A673 (cell line): ENCODE measurements at regions not wholly inside any gene's neighbourhood (a gene's known extent, or its start where the extent isn't known, plus 50 kb on each side); places are given as distances from the start of the nearest gene placed in this dataset.

Source experiments
- BruUV-seq: library from RNA; stranded (reverse); fragments of 400-500 nt; replicated peaks from 2 replicates; lab custom pipeline; 2021; lab: Mats Ljungman, UMichigan
- CTCF ChIA-PET: fragments of 300-600 bp; sonication (Branson Sonifier 250); formaldehyde crosslinking; loops from one replicate; lab custom pipeline; 2022; ENCODE audit warnings: antibody characterized with exemption; lab: Charles Lee
- POLR2A ChIA-PET: fragments of 300-600 bp; sonication (Branson Sonifier 250); formaldehyde crosslinking; loops from one replicate; lab custom pipeline; 2022; ENCODE audit warnings: antibody characterized with exemption; ENCODE audit not compliant: low non-redundant PET; lab: Charles Lee
- DNase-seq: peaks from one replicate; pipeline ENCODE4 v3.0.0-alpha.2; 2015; ENCODE audit warnings: low spot score
- H3K27ac ChIP-seq: fragments of 200-600 bp; sonication (generic); 2 replicates; pipeline ENCODE4 v1.5.1; 2016; ENCODE audit warnings: mixed run types, low read depth, mild to moderate bottlenecking, mixed read lengths, antibody characterized with exemption, low read length; ENCODE audit not compliant: poor library complexity, severe bottlenecking
- H3K27me3 ChIP-seq: fragments of 200-600 bp; sonication (generic); replicated peaks from 2 replicates; pipeline ENCODE4 v1.6.1; 2017; ENCODE audit warnings: mixed run types, low read depth, mild to moderate bottlenecking, mixed read lengths, antibody characterized with exemption, low read length; ENCODE audit not compliant: insufficient read depth, poor library complexity
- H3K36me3 ChIP-seq: fragments of 200-600 bp; sonication (generic); 2 replicates; pipeline ENCODE4 v1.6.1; 2016; ENCODE audit warnings: mixed run types, mild to moderate bottlenecking, mixed read lengths, antibody characterized with exemption, low read length; ENCODE audit not compliant: insufficient read depth, poor library complexity, severe bottlenecking
- H3K4me1 ChIP-seq: fragments of 200-600 bp; sonication (generic); 2 replicates; pipeline ENCODE4 v1.6.1; 2017; ENCODE audit warnings: mixed run types, mild to moderate bottlenecking, mixed read lengths, antibody characterized with exemption, low read length; ENCODE audit not compliant: insufficient read depth, poor library complexity, severe bottlenecking
- H3K4me3 ChIP-seq: fragments of 200-600 bp; sonication (generic); 2 replicates; pipeline ENCODE4 v1.5.1; 2016; ENCODE audit warnings: low read depth, mixed run types, mild to moderate bottlenecking, mixed read lengths, low read length; ENCODE audit not compliant: poor library complexity, severe bottlenecking
- H3K9me3 ChIP-seq: fragments of 200-600 bp; sonication (generic); 2 replicates; pipeline ENCODE4 v1.6.1; 2016; ENCODE audit warnings: mixed run types, low read depth, mild to moderate bottlenecking, mixed read lengths, antibody characterized with exemption, low read length; ENCODE audit not compliant: poor library complexity, severe bottlenecking
- CTCF ChIP-seq: fragments of 300-800, 200-600 bp; sonication (generic); conservative IDR thresholded peaks from 2 replicates; pipeline ENCODE4 v1.5.1; 2017; ENCODE audit warnings: low read depth, mild to moderate bottlenecking, antibody characterized with exemption, low read length, moderate library complexity, mixed read lengths
- EZH2 ChIP-seq: fragments of 200-600 bp; sonication (generic); IDR thresholded peaks from 2 replicates; pipeline ENCODE4 v1.6.1; 2017; ENCODE audit warnings: borderline replicate concordance, low read depth, mild to moderate bottlenecking, mixed read lengths, antibody characterized with exemption, low read length; ENCODE audit not compliant: poor library complexity, severe bottlenecking
- intact Hi-C: fragments of 100-400 bp; cut with micrococcal nuclease; formaldehyde crosslinking; loops from one replicate; pipeline ENCODE4 v1.10.0; 2022; ENCODE audit not compliant: unreplicated experiment

DNA sequence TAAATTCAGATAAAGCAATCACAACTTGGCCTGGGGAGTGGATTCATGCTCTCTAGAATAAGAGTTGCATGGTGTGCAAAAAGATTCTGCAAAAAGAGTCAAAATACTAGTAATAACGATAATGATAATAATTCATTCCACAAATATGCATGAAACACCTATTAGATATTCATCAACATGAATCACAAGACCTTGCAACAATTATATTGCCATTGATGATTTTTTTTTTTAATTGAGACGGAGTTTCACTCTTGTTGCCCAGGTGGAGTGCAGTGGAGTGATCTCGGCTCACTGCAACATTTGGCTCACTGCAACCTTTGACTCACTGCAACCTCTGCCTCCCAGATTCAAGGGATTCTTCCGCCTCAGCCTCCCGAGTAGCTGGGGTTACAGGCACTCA lies 109.2 kb upstream of the FLRT2 start:
- BruUV-seq: no TSS peak
- POLR2A ChIA-PET: no interaction called here
- H3K36me3 ChIP-seq: no peaks in the 10 kb centered on the region
- H3K27me3 ChIP-seq: no peaks in the 10 kb centered on the region
- no peak overlapping the region for H3K27ac ChIP-seq
- no peak for TF ChIP-seq EZH2
- TF ChIP-seq CTCF: no peak
- peaks cover 12% of the 10 kb centered on the region for H3K4me1 ChIP-seq
- intact Hi-C loops: no loop called here
- no peaks in the 10 kb centered on the region for H3K9me3 ChIP-seq
- no peak overlapping the region for H3K4me3 ChIP-seq
- no peak for DNase-seq
- CTCF ChIA-PET: no interaction called here

DNA sequence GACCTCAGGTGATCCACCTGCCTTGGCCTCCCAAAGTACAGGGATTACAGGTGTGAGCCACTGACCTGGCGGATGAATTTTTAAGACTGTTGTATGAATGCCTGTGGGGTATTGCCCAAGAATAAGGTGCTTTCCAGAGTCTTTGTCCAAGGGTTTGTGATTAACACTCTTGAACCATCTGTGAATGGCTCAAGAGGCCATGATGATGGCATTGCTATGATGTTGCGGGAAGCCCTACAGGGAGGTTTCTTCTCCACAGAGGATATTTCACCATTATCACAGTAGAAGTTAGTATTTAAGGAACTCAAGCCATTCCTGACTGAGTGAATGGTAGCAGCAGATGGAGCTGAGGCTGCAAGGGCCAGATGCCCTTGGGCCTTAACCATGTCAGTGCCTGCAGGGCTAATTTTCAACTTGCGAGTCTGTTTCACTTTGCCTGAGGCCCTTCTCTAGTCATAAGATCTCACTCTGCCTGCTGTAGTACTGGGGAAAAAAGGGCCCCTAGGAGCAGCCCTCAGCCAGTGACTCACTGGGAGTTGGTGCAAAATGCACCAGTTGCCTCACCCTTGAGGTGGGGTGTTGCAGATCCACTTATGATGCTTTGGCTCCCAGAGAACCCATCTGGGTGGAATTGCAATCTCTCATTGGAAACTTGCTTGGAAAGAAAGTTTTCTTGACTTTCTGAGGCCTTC lies 108.6 kb upstream of the FLRT2 start:
- TF ChIP-seq EZH2: no peak
- no peak for TF ChIP-seq CTCF

DNA sequence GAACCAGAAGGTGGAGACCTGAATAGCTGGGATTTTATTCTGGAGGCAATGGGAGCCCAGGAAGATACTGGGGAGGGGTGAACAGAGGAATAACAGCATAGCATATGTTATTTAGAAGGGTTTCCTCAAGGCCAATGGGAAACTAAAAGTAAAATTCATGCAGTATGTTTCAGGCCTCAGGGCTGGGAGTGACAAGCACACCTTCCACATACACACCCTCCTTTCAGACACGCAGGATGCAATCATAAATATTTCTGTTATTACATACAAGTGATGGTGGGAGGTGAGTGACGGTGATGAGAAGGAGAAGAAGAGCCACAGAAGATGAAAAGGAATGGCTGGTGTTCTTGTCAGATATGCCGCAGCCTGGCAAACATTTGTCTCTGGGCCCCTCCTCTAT lies 106.1 kb upstream of the FLRT2 start:
- intact Hi-C loops: no loop called here
- Histone ChIP-seq H3K27me3 (no peaks in the 10 kb centered on the region), H3K9me3 (no peaks in the 10 kb centered on the region), H3K36me3 (no peaks in the 10 kb centered on the region), H3K4me1 (no peaks in the 10 kb centered on the region), H3K4me3 (no peak overlapping the region), H3K27ac (no peak overlapping the region)
- CTCF ChIA-PET: no interaction called here
- no peak for DNase-seq
- TF ChIP-seq CTCF: no peak
- no peak for TF ChIP-seq EZH2
- no TSS peak for BruUV-seq
- POLR2A ChIA-PET: no interaction called here

More for the DNA sequence above, 108.6 kb upstream of the FLRT2 start:
- Histone ChIP-seq H3K4me1 (peaks cover 12% of the 10 kb centered on the region), H3K27ac (no peak overlapping the region), H3K9me3 (no peaks in the 10 kb centered on the region), H3K27me3 (no peaks in the 10 kb centered on the region), H3K36me3 (no peaks in the 10 kb centered on the region), H3K4me3 (no peak overlapping the region)
- BruUV-seq: no TSS peak
- DNase-seq: no peak
- CTCF ChIA-PET: no interaction called here
- intact Hi-C loops: no loop called here
- POLR2A ChIA-PET: no interaction called here
